GM19043 (cell line): ENCODE measurements at regions not wholly inside any gene's neighbourhood (a gene's known extent, or its start where the extent isn't known, plus 50 kb on each side); places are given as distances from the start of the nearest gene placed in this dataset.
"Not testable (repeated sequence)": the region's sequence is repeated elsewhere in the genome, so short reads cannot be mapped to it uniquely, and the experiment has no call there.

Experiments
- ATAC-seq: cut with Tn5 transposase; IDR thresholded peaks from one replicate; pipeline ENCODE4 v1.9.1; 2021; ENCODE audit warnings: low read depth; ENCODE audit not compliant: unreplicated experiment

DNA sequence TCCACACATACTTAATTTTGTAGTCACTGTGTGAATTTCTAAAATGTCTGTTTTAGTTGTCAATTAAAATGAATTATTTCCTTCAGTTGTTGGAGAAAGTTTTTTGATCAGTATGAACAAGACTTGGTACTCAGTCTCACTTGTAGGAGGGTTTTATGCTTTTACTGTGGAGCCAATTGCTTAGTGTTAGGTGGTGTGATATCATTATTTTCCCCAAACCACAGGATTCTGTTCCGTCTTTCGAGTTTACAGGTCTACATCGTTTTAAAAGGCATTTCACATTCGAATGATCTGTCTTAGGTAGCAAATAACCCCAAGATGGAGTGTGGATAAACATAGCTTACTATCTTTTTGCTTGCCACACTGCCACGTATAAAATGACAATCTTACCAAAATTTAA lies 803.1 kb downstream of the SATB2 start:
- ATAC-seq: no peak

DNA sequence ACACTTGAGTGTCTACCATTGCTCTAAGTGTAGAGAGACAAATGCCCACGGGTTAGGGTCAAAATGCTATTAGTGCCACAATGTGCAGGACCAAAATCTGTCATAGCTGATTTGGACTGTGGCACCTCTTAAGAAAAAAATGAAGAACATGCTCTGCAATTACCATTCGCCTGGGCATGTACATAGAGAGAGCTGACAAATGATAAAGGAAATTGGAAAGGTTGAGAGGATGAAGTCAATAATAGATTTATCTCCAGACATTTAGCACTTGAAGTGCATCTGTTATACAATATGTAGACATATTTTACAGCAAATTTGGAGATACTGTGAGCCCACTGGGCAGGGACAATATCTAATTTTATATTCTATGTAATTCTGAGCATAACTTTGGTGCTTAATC lies 804.4 kb downstream of the SATB2 start:
- ATAC-seq: no peak

- ATAC-seq: no peak
Observed at GRCh38 chr2:198652461-198652860, 805.3 kb downstream of the SATB2 start.

DNA sequence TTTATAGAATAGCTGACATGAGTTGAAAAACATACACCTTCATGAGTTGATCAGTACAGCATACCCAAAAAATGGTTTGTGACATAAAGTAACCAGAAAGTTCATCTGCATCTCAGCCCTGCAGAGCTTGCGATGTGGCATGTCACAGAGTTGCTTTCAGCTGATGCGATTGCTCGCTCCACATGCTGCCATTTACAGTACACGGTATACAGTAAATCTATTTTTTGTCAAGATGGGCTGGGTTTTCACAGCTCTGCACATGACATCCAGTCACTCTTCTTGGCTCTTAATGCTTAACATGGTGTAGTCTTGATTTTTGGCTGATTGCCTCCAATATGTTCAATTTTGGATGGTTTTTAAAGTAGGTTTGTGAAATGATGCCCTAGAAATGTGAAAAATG lies 811.9 kb downstream of the SATB2 start:
- no peak for ATAC-seq

GRCh38 chr2:198641161-198641560 lies 816.6 kb downstream of the SATB2 start:
- ATAC-seq: no peak

GRCh38 chr2:198640463-198640862 lies 817.3 kb downstream of the SATB2 start:
- no peak for ATAC-seq

- no peak for ATAC-seq
Observed at GRCh38 chr2:198639580-198639979, 818.2 kb downstream of the SATB2 start.

- no peak for ATAC-seq
Observed at GRCh38 chr2:198638577-198638976, 819.2 kb downstream of the SATB2 start.

- ATAC-seq: no peak
Observed at GRCh38 chr2:198630384-198630783, 826.0 kb downstream of the PLCL1 start.

- ATAC-seq: no peak
Observed at GRCh38 chr2:198628596-198628995, 824.2 kb downstream of the PLCL1 start.

- ATAC-seq: no peak
Observed at GRCh38 chr2:198622986-198623730, 818.8 kb downstream of the PLCL1 start.

DNA sequence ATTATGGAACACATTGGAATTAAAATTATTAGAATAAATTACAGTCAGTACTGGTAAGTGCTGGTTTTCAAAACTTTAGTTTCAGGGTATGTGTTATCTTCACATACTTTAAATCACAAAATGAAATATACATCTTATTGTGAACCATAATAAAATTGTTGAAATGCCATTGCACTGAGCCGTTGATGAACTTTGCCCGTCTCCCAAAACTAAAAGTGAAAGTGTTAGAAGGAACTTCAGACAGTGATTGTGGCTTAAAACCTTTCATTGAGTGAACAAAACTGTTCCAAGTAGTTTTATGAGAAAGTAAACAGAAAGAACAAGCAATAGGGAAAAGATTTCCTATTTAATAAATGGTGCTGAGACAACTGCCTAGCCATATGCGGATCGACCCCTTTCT lies 811.6 kb downstream of the PLCL1 start:
- no peak for ATAC-seq

DNA sequence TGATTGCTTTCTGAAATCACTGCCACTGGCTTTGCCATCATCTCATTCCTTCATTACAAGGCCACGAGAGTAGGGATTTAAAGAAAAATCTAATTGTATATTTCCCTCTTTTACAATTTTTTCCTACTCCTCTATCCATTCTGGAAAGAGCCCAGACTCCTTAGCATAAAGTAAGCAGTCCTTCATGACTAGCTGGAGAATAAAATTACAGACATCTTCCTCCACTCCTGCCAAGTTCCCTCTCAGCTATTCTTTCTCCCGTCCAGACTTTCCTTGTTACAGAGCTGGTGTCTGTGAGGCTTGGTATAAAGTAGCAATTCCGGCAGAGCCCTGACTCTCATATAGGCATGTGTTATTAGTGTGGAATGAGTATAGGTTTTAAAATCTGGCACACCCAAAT lies 806.8 kb downstream of the PLCL1 start:
- ATAC-seq: no peak

- no peak for ATAC-seq
Observed at GRCh38 chr2:198604599-198604998, 800.2 kb downstream of the PLCL1 start.

- ATAC-seq: not testable (repeated sequence)
Observed at GRCh38 chr2:198602986-198603385, 798.6 kb downstream of the PLCL1 start.

GRCh38 chr2:198597648-198598047 lies 793.3 kb downstream of the PLCL1 start:
- no peak for ATAC-seq

DNA sequence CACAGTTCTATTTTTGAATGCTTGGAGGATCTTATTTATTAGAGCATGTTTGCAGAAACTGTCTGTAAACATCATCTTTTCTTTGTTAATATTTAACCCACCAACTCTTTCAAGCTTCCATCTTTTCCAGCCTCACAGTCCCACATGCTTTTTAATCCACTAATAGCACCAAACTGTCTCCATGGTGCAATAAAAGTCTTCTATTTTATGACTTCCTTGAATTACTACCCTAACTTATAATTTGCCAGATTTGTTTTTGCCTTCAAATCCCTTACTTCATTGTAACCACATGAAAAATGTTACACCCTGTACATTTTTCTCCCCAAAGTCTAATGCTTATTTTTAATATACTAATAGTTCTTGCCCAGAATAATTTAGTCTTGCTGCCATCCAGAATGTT lies 792.6 kb downstream of the PLCL1 start:
- no peak for ATAC-seq

DNA sequence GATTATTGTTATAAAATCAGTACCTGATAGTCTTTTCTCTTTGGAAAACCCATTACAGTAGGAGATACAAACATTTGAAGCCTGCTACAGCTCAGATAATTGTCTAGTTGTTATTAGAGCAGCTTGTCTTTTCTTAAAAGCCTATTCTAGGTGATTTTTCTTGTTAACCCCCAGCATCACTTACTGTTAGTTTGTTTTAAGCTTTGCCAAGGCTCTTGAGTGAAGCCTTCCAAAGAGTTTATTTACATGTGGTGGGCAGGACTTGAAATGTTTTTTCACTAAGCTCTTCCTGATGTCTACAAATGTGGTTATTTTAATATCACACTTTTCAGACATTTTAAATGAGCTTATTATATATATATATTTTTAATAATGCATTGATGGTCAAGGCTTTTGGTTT lies 791.3 kb downstream of the PLCL1 start:
- ATAC-seq: no peak

- ATAC-seq: no peak
Observed at GRCh38 chr2:198591586-198591985, 787.2 kb downstream of the PLCL1 start.

DNA sequence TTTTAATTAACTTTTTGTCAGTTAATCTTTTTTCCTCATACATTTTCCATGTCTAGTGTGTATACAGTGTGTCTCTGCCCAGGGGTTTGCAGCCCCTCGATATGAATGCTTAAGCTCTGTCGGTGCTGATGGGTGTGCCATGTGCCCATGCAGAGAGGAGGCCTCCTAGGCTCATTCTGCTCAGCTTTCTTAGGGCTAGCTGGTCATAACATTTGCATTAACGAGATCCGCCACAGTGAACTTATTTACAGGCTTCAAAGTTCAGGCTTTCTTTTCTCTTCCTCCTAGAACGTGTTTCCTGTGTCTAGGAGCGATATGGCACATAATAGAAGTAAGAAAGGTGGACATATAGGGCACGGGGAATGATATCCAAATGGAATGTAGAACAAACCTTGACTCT lies 783.3 kb downstream of the PLCL1 start:
- ATAC-seq: no peak

- no peak for ATAC-seq
Observed at GRCh38 chr2:198587240-198587639, 782.8 kb downstream of the PLCL1 start.

DNA sequence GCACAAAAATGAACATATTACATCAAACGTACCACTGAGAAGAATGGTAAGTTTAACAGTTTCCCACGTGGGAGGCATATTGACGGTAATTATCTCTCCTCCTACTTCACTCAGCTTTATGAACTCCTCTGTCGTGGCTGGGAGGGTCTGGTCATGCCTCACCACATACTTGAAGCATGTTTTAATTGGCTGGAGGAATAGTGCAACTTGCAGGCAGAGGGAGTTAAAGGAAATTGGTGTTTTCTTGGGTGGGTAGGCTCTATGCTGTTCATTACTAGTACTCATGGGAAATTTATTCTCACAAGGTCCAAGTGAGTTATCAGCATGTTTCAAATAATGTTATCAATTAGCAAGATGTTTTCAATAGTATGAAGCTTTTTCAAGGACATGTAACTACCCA lies 767.0 kb downstream of the PLCL1 start:
- no peak for ATAC-seq

- ATAC-seq: no peak
Observed at GRCh38 chr2:198558176-198558575, 753.8 kb downstream of the PLCL1 start.
